H1 (cell line): ENCODE measurements at regions not wholly inside any gene's neighbourhood (a gene's known extent, or its start where the extent isn't known, plus 50 kb on each side); places are given as distances from the start of the nearest gene placed in this dataset.

ENCODE experiments used
- CBX8 ChIP-seq: fragments of 300-800, 300-1000 bp; sonication (generic); IDR thresholded peaks from 2 replicates; pipeline ENCODE4 v1.7.1; 2016; ENCODE audit warnings: low read depth, low read length, borderline replicate concordance
- HDAC6 ChIP-seq: IDR thresholded peaks from one replicate; pipeline ENCODE4 v1.7.1; 2012; ENCODE audit warnings: low read depth, mild to moderate bottlenecking, inconsistent platforms, low read length, moderate library complexity
- POU5F1 ChIP-seq: IDR thresholded peaks from 2 replicates; pipeline ENCODE4 v1.6.1; 2011; ENCODE audit warnings: low read depth, mild to moderate bottlenecking, low read length, moderate library complexity
- RAD21 ChIP-seq, 2 experiments: IDR thresholded peaks in 1 of 2; conservative IDR thresholded peaks in 1 of 2; 2 replicates each; pipeline ENCODE4 v1.6.1; 2011; ENCODE audit warnings: low read depth in 2 of 2, low read length in 2 of 2, improper control_type of control experiment in 1 of 2, inconsistent platforms in 1 of 2, mild to moderate bottlenecking in 1 of 2, moderate library complexity in 1 of 2
- RBBP5 ChIP-seq: IDR thresholded peaks from 2 replicates; pipeline ENCODE4 v1.7.1; 2012; ENCODE audit warnings: low read depth, mild to moderate bottlenecking, inconsistent platforms, low read length, moderate library complexity, borderline replicate concordance
- SIN3A ChIP-seq, 2 experiments: IDR thresholded peaks in 1 of 2; conservative IDR thresholded peaks in 1 of 2; 2 replicates each; pipeline ENCODE4 v1.6.1; 2011 to 2012; ENCODE audit warnings: low read length in 2 of 2, improper control_type of control experiment in 1 of 2, low read depth in 1 of 2, mild to moderate bottlenecking in 1 of 2
- TAF7 ChIP-seq: optimal IDR thresholded peaks from 2 replicates; pipeline ENCODE3; 2011; ENCODE audit warnings: low read depth, mild to moderate bottlenecking, inconsistent platforms, low read length, moderate library complexity, borderline replicate concordance
- TF ChIP-seq, protein P1 (sequence below): fragments of 300-600 bp; sonication (generic); IDR thresholded peaks from 2 replicates; pipeline ENCODE4 v1.7.1; 2012; ENCODE audit warnings: low read length, moderate library complexity, mild to moderate bottlenecking, inconsistent platforms; ENCODE audit not compliant: insufficient replicate concordance
- TF ChIP-seq, protein P2 (sequence below): IDR thresholded peaks from 2 replicates; pipeline ENCODE4 v1.6.1; 2011; ENCODE audit warnings: low read length, improper control_type of control experiment
- TF ChIP-seq, protein P3 (sequence below): IDR thresholded peaks from 2 replicates; pipeline ENCODE4 v1.6.1; 2012; ENCODE audit warnings: inconsistent platforms

DNA sequence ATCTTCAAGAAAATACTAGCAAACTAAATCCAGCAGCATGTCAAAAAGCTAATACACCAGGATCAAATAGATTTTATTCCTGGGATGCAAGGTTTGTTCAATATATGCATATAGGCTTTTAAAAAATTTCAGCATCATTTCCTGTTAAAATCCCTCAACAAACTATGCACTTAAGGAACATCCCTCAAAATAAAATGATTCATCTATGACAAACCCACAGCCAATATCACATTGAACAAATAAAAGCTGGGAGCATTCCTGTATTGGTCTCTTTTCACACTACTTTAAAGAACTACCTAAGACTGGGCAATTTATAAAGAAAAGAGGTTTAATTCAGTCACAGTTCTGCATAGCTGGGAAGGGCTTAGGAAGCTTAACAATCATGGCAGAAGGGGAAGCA is 726.7 kb downstream of the GRXCR1 start (continued):
- TF ChIP-seq, protein P1, sequence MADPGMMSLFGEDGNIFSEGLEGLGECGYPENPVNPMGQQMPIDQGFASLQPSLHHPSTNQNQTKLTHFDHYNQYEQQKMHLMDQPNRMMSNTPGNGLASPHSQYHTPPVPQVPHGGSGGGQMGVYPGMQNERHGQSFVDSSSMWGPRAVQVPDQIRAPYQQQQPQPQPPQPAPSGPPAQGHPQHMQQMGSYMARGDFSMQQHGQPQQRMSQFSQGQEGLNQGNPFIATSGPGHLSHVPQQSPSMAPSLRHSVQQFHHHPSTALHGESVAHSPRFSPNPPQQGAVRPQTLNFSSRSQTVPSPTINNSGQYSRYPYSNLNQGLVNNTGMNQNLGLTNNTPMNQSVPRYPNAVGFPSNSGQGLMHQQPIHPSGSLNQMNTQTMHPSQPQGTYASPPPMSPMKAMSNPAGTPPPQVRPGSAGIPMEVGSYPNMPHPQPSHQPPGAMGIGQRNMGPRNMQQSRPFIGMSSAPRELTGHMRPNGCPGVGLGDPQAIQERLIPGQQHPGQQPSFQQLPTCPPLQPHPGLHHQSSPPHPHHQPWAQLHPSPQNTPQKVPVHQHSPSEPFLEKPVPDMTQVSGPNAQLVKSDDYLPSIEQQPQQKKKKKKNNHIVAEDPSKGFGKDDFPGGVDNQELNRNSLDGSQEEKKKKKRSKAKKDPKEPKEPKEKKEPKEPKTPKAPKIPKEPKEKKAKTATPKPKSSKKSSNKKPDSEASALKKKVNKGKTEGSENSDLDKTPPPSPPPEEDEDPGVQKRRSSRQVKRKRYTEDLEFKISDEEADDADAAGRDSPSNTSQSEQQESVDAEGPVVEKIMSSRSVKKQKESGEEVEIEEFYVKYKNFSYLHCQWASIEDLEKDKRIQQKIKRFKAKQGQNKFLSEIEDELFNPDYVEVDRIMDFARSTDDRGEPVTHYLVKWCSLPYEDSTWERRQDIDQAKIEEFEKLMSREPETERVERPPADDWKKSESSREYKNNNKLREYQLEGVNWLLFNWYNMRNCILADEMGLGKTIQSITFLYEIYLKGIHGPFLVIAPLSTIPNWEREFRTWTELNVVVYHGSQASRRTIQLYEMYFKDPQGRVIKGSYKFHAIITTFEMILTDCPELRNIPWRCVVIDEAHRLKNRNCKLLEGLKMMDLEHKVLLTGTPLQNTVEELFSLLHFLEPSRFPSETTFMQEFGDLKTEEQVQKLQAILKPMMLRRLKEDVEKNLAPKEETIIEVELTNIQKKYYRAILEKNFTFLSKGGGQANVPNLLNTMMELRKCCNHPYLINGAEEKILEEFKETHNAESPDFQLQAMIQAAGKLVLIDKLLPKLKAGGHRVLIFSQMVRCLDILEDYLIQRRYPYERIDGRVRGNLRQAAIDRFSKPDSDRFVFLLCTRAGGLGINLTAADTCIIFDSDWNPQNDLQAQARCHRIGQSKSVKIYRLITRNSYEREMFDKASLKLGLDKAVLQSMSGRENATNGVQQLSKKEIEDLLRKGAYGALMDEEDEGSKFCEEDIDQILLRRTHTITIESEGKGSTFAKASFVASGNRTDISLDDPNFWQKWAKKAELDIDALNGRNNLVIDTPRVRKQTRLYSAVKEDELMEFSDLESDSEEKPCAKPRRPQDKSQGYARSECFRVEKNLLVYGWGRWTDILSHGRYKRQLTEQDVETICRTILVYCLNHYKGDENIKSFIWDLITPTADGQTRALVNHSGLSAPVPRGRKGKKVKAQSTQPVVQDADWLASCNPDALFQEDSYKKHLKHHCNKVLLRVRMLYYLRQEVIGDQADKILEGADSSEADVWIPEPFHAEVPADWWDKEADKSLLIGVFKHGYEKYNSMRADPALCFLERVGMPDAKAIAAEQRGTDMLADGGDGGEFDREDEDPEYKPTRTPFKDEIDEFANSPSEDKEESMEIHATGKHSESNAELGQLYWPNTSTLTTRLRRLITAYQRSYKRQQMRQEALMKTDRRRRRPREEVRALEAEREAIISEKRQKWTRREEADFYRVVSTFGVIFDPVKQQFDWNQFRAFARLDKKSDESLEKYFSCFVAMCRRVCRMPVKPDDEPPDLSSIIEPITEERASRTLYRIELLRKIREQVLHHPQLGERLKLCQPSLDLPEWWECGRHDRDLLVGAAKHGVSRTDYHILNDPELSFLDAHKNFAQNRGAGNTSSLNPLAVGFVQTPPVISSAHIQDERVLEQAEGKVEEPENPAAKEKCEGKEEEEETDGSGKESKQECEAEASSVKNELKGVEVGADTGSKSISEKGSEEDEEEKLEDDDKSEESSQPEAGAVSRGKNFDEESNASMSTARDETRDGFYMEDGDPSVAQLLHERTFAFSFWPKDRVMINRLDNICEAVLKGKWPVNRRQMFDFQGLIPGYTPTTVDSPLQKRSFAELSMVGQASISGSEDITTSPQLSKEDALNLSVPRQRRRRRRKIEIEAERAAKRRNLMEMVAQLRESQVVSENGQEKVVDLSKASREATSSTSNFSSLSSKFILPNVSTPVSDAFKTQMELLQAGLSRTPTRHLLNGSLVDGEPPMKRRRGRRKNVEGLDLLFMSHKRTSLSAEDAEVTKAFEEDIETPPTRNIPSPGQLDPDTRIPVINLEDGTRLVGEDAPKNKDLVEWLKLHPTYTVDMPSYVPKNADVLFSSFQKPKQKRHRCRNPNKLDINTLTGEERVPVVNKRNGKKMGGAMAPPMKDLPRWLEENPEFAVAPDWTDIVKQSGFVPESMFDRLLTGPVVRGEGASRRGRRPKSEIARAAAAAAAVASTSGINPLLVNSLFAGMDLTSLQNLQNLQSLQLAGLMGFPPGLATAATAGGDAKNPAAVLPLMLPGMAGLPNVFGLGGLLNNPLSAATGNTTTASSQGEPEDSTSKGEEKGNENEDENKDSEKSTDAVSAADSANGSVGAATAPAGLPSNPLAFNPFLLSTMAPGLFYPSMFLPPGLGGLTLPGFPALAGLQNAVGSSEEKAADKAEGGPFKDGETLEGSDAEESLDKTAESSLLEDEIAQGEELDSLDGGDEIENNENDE: no peak
- TF ChIP-seq, protein P2, sequence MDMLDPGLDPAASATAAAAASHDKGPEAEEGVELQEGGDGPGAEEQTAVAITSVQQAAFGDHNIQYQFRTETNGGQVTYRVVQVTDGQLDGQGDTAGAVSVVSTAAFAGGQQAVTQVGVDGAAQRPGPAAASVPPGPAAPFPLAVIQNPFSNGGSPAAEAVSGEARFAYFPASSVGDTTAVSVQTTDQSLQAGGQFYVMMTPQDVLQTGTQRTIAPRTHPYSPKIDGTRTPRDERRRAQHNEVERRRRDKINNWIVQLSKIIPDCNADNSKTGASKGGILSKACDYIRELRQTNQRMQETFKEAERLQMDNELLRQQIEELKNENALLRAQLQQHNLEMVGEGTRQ: no peak
- TF ChIP-seq RAD21 (IDR thresholded peaks at IDR 0.05 in 1 of 2, conservative IDR thresholded peaks at IDR 0.05 in 1 of 2; ENCODE audit: low read depth in 2 of 2, low read length in 2 of 2) (no peak), TAF7 (no peak), RBBP5 (no peak), HDAC6 (no peak), SIN3A (conservative IDR thresholded peaks at IDR 0.05 in 1 of 2, IDR thresholded peaks at IDR 0.05 in 1 of 2; ENCODE audit: low read depth in 1 of 2, low read length in 2 of 2) (no peak), CBX8 (no peak), POU5F1 (no peak)
- TF ChIP-seq, protein P3, sequence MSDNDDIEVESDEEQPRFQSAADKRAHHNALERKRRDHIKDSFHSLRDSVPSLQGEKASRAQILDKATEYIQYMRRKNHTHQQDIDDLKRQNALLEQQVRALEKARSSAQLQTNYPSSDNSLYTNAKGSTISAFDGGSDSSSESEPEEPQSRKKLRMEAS: no peak
